ENCODE measurements at regions not wholly inside any gene's neighbourhood (a gene's known extent, or its start where the extent isn't known, plus 50 kb on each side); places are given as distances from the start of the nearest gene placed in this dataset.
"Not testable (repeated sequence)": the region's sequence is repeated elsewhere in the genome, so short reads cannot be mapped to it uniquely, and the experiment has no call there.

GRCh38 chr22:25281675-25282345 lies 62.4 kb downstream of the CRYBB2 start:
- no peak for DNase-seq (ENCODE audit: low read depth, low spot score)
- POLR2A ChIA-PET, result no interaction called here
- CTCF ChIA-PET, result no interaction called here
- H3K27me3 ChIP-seq (ENCODE audit: control insufficient read depth, insufficient read depth, low read length), result peaks cover 25% of the 10 kb centered on the region
- H3K9me3 ChIP-seq (ENCODE audit: control insufficient read depth, insufficient read depth, low read length), result no peaks in the 10 kb centered on the region
- H3K4me3 ChIP-seq (ENCODE audit: low read depth, low read length), result no peak overlapping the region
- no peak for TF ChIP-seq CTCF (IDR thresholded peaks at IDR 0.05; ENCODE audit: low read depth, low read length)
- no peak overlapping the region for H3K27ac ChIP-seq (ENCODE audit: low read depth, low read length)

GRCh38 chr22:25282346-25282670 lies 62.9 kb downstream of the CRYBB2 start:
- POLR2A ChIA-PET, result no interaction called here
- CTCF ChIA-PET, result no interaction called here
- DNase-seq (ENCODE audit: low read depth, low spot score), result no peak
- Histone ChIP-seq H3K9me3 (ENCODE audit: control insufficient read depth, insufficient read depth, low read length) (no peaks in the 10 kb centered on the region), H3K27me3 (ENCODE audit: control insufficient read depth, insufficient read depth, low read length) (peaks cover 25% of the 10 kb centered on the region), H3K27ac (ENCODE audit: low read depth, low read length) (no peak overlapping the region), H3K4me3 (ENCODE audit: low read depth, low read length) (no peak overlapping the region)
- TF ChIP-seq CTCF (IDR thresholded peaks at IDR 0.05; ENCODE audit: low read depth, low read length), result no peak

- H3K9me3 ChIP-seq (ENCODE audit: control insufficient read depth, insufficient read depth, low read length), result no peaks in the 10 kb centered on the region
- no peak for TF ChIP-seq CTCF (IDR thresholded peaks at IDR 0.05; ENCODE audit: low read depth, low read length)
- no peak overlapping the region for H3K27ac ChIP-seq (ENCODE audit: low read depth, low read length)
- POLR2A ChIA-PET, result no interaction called here
- CTCF ChIA-PET, result no interaction called here
- no peak for DNase-seq (ENCODE audit: low read depth, low spot score)
- no peak overlapping the region for H3K4me3 ChIP-seq (ENCODE audit: low read depth, low read length)
- peaks cover 25% of the 10 kb centered on the region for H3K27me3 ChIP-seq (ENCODE audit: control insufficient read depth, insufficient read depth, low read length)
Measured at GRCh38 chr22:25282671-25283561, 63.5 kb downstream of the CRYBB2 start.

- H3K9me3 ChIP-seq (ENCODE audit: control insufficient read depth, insufficient read depth, low read length); DNase-seq (ENCODE audit: low read depth, low spot score); POLR2A ChIA-PET; CTCF ChIA-PET; H3K4me3 ChIP-seq (ENCODE audit: low read depth, low read length); H3K27me3 ChIP-seq (ENCODE audit: control insufficient read depth, insufficient read depth, low read length); H3K27ac ChIP-seq (ENCODE audit: low read depth, low read length): not testable (repeated sequence)
Measured at GRCh38 chr22:25288481-25288880, 69.0 kb downstream of the CRYBB2 start.

- POLR2A ChIA-PET; DNase-seq (ENCODE audit: low read depth, low spot score); H3K27ac ChIP-seq (ENCODE audit: low read depth, low read length); H3K9me3 ChIP-seq (ENCODE audit: control insufficient read depth, insufficient read depth, low read length); CTCF ChIA-PET; H3K27me3 ChIP-seq (ENCODE audit: control insufficient read depth, insufficient read depth, low read length); H3K4me3 ChIP-seq (ENCODE audit: low read depth, low read length): not testable (repeated sequence)
Measured at GRCh38 chr22:25301912-25302311, 82.5 kb downstream of the CRYBB2 start.

- CTCF ChIA-PET, POLR2A ChIA-PET: not testable (repeated sequence)
Measured at GRCh38 chr22:25309586-25309985, 90.1 kb downstream of the CRYBB2 start.

GRCh38 chr22:25311924-25312323 lies 92.5 kb downstream of the CRYBB2 start:
- POLR2A ChIA-PET; H3K4me3 ChIP-seq (ENCODE audit: low read depth, low read length); CTCF ChIA-PET; H3K27me3 ChIP-seq (ENCODE audit: control insufficient read depth, insufficient read depth, low read length); H3K9me3 ChIP-seq (ENCODE audit: control insufficient read depth, insufficient read depth, low read length); DNase-seq (ENCODE audit: low read depth, low spot score); H3K27ac ChIP-seq (ENCODE audit: low read depth, low read length): not testable (repeated sequence)

More at GRCh38 chr22:25309586-25309985, 90.1 kb downstream of the CRYBB2 start:
- H3K27ac ChIP-seq (ENCODE audit: low read depth, low read length); H3K9me3 ChIP-seq (ENCODE audit: control insufficient read depth, insufficient read depth, low read length); H3K27me3 ChIP-seq (ENCODE audit: control insufficient read depth, insufficient read depth, low read length); H3K4me3 ChIP-seq (ENCODE audit: low read depth, low read length); DNase-seq (ENCODE audit: low read depth, low spot score): not testable (repeated sequence)
